ENCODE measurements at regions not wholly inside any gene's neighbourhood (a gene's known extent, or its start where the extent isn't known, plus 50 kb on each side); places are given as distances from the start of the nearest gene placed in this dataset.
A peak's percentile ranks its signal among the peaks of the same experiment; 100 is the strongest.

DNA sequence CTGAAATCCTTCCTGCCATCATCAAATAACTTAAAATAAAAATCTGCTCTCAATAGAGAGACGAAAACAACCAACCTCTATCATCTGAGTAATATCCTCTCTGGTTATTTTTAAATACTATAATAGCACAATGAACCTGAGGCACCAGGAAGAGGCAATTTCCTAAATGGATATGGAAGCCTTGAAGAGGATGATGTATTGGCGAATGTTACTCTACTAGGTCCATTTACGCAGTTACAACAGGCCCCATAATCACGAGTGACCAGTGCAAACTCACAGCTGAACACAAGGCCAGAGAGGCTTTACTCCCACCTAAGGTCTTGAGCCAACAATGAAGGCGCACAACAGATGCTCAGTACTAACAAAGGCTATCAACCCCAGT is 678.8 kb upstream of the NR3C2 start:
- DNase-seq (ENCODE audit: low spot score) = no peak

DNA sequence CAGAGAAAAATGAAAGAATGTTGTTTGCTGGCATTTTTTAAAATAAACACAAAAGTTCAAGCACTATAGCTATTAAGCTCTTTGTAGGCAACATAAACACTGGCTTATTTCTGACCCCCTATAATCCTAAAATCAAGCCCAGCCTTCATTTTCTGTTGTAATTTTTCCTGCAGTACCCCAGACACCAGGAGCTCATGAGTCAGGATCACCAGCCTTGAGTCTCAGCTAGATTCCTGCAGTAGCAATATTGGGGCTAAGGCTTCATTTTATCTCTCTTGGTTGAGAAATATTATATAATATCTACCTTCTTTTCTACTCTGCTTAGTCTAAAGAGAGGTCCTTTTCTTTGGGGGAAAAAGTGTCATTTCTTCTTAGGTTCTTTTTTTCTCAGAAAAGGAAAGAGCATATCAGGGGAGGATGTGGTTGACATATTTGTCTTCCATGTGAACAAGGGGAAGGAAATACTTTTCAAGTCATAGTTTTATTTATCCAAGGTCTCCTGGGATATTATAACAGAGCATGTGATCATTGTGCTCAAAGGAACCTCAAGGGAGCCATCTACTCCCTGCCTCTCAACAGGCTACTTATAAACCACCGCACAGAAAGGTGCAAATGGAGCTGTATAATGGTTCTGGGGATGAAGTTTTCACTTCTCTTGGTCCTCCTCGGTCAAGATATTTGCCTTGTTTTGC is 678.3 kb upstream of the NR3C2 start:
- DNase-seq (ENCODE audit: low spot score) = peak; percentile 4

DNA sequence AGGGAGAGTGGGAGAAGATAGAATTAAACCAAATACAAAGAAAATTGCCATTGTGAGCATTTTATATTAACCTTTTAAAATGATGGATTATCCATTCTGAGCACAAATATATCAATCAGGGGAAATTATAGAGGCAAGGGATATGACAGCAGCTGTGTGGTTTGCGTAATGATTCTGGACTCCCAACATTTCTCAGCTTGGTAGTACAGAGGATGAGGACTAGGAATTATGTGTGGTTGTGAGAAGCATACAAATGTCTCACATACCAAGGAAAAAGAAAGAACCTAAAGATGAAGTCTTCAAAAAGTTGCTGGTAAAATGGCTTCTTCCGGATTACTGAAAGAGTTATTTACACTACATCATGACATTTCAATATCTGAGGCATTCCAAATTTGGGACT is 674.6 kb upstream of the NR3C2 start:
- DNase-seq (ENCODE audit: low spot score) = no peak

DNA sequence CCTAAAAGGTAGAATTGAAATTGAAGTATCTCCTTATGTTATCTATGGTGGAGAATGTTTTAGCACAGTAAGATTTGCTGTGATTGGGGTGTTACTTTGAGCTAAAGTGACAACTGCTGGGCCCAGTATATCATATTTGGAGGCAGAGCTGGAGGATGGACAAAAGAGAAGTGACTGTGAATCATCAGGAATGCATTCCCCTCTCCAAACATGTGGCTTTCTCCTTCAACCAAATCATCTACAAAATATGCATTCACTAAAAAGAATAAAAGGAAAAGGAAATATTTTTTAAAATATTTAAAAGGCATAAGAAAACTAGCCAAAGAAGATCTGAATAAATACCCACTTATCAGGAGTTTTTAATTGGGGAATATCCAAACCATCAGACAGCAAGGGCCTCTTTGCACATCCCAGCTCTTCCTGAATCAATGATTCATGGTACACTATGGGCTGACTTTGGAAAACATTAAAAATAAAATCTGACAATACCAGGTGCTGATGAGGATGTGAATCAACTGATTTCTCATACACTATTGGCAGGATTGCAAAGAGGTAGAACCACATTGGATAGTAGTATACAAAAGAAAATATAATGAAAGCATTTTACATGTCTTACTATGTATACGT is 671.7 kb upstream of the NR3C2 start:
- no peak for DNase-seq (ENCODE audit: low spot score)

DNA sequence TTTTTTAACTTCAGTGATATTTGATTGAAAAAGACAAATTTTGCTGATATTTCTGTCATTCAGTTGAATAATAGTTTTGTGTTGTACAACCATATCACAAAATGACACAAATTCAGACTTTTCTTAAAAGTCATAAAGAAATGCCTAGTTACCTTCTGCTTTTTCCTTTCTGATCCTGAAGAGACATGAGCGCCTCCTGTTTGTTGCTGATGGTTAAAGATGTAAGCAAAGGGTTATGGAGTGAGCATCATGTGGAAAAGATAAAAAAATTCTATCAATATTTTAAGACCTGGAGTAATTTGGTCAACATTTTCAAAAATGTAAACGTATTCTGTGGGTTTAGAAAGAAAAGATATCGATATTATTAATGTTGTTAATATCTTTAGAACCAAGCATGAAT is 669.9 kb upstream of the NR3C2 start:
- DNase-seq (ENCODE audit: low spot score) = no peak

DNA sequence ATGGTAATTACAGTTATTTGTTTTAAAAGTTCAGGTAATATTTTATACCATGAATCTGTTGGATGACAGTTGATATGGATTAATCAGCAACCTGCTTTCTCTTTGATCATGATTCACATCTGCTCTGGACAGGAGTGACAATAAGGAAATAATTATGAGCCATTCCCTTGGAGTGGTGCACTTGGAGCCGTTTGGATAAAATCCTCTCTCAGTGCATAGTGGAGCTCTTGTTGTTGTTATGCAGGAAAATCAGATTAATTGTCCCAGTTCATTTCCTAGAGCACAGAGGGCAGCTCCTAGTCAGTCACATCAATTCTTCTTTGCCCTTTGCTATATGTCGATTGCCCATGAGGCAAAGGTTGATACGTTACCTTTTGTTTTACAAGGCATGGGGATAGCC is 668.3 kb upstream of the NR3C2 start:
- no peak for DNase-seq (ENCODE audit: low spot score)

DNA sequence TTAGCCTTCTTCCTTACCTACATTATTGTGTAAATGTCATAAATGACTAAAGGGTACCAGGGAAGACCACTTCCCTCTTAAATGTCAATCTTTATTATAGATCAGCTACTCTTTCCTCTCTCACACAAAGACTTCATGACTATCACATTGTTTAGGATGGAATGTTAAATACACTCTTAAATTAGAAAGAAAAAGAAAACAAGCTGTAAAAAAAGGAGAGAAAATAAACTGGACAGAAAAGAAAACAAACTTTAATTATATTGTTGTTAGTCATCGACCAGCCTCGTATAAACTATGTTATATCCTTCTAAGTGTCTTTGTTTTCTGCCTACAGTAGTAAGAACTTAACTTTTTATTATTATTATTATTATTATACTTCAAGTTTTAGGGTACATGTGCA is 666.4 kb upstream of the NR3C2 start:
- DNase-seq (ENCODE audit: low spot score) = no peak

DNA sequence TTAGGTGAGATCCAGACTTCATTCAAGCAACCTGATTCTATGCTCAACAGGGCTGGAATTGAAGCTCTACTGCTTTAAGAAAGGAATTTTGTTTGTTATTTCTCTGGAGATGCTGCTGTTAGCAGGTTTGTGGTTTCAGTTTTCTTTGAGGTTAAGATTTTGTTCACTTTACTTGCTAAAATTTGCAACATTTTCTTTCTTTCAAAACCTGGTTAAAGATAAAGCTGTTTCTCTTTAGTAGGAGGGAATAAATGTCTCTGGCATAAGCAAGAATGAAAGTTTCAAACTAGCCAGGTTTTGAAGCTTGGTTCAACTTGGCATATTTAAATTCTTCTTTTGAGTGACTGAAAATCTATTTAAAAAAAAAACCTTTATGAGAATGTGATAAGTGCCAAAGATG is 660.6 kb upstream of the NR3C2 start:
- no peak for DNase-seq (ENCODE audit: low spot score)

DNA sequence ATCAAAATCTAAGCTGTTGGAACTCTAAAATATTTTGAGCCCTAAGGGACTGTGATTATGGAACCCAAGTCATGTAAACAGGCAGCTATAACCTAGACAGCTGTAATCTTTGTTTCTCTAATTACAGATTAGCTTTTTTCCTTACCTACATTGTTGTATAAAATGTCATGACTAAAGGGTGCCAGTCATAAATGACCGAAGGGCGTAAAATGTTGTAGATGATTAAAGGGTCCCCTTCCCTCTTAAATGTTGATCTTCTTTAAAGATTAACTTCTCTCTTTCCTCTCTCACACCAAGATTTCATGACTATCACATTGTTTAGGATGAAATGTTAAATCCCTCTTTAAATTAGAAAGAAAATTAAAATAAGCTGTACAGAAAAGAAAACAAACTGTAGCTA is 659.4 kb upstream of the NR3C2 start:
- no peak for DNase-seq (ENCODE audit: low spot score)

DNA sequence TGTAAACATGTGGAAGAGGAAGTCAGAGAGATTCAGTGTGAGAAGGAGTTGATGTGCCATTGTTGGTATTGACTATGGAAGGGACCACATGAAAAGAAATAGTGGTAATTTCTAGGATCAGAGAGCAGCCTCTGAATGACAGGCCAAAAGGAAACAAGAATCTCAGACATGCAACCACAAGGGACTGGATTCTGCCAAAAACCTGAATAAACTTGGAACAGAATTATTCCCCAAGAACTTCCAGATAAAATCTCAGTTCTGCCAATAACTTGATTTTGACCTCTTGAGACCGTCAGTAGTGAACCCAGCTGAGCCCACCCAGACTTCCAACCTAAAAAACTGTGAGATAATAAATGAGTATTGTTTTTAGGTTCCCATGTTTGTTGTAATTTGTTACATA is 653.6 kb upstream of the NR3C2 start:
- DNase-seq (ENCODE audit: low spot score) = no peak

DNA sequence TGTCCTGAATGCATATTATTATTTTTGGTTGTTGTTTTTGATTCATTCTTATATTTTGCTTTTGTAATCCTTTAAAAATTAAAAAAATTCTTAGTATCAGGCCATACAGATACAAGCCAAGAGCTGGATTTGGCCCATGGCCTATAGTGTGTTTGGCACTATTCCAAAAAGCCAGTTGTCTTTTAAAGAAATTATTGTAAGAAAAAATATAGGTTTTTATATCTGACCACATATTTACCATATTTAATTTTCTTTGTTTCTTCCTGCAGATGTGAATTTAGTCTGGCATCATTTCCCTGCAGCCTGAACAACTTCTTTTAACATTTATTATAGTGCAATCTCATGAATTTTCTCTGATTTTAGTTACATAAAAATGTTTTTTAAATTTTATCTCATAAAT is 652.8 kb upstream of the NR3C2 start:
- DNase-seq (ENCODE audit: low spot score) = no peak

DNA sequence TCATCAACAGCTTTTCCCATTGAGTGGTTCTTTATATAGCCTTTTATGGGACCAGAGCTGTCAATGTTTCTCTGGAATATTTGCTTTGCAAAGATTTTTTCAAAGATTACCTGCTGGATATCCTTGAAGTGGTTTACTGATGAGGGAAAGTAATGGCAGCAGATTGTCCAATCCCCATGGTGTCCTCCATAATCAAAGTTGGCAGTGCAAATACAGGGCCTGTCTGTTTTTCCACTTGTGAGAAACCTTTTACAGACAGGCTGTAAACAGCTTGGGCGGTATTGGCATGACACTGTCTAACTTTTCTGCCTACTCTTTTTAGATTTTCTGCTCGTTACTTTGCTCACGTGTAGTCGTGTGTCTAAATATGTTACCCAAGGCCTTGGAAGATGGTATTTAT is 641.9 kb upstream of the NR3C2 start:
- no peak for DNase-seq (ENCODE audit: low spot score)

GRCh38 chr4:149077181-149077580 is 635.0 kb upstream of the NR3C2 start:
- no peak for DNase-seq (ENCODE audit: low spot score)

DNA sequence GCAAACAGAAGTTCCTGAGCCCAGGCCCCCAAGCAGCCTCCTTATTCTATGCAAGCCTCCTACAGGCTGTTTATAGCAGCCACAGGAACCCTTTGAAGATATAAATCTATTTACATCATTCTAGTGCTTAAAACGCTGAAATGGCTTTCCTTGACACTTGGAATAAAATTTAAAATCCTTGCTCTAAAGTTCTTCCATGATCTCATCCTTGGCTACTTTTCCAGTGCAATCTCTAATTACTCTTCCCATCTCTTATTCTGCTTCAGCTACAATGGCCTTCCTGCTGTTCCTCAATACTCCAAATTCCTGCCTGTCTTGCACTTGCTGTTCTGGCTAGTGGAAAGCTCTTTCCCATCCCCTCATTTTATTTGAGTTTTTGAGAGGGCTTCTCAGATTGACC is 634.2 kb upstream of the NR3C2 start:
- no peak for DNase-seq (ENCODE audit: low spot score)

DNA sequence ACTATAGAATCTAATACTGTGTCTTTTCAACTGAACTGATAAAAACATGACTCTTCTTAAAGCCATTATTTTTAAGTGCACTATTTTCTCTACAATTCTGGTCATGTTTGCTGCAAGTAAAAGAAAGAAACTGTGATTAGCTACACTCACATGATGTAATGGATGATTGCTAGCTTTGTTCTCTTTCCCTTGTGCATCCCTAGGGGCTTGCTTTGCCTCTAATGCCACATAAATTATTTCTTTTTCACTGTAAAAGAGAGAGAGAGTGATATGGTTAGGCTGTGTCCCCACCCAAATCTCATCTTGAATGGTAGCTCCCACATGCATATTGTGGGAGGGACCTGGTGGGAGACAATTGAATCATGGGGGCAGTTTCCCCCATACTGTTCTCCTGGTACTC is 630.2 kb upstream of the NR3C2 start:
- DNase-seq (ENCODE audit: low spot score) = no peak

DNA sequence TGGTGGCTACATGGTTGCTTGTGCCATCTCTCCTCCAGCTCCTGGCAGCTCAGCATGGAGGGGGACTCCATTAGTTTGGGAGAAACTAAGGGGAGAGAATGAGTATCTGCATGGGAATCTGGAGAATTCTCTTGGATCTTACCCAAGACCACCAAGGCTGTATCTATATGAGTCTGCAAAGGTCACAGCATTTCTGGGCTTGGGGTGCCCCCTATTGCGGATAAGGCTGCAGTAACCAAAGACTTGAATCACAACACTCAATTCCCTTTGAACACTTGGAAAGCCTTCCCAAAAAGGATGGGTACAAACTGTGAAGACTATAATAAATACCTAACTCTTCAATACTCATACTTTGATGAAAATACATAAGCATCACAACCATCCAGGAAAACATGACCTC is 623.5 kb upstream of the NR3C2 start:
- DNase-seq (ENCODE audit: low spot score) = no peak

DNA sequence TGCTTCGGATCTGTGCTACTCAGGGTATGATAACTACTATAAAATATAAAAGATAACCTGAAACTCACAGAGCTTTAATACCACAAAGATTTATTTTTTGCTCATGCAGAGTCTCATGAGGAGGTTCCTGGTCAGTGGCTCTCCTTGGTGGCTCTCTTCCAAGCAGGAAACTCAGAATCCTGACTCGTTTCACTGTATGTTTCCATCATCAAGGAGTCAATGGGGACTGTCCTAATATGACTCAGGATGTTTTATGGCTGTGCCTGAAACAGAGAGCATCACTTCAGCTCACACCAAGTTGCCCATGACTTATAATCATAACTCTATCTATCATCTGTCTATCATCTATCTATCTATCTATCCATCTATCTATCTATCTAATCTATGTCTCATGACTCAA is 620.8 kb upstream of the NR3C2 start:
- DNase-seq (ENCODE audit: low spot score) = no peak

- DNase-seq (ENCODE audit: low spot score) = no peak
Measured at GRCh38 chr4:149057594-149057993, 615.4 kb upstream of the NR3C2 start.

GRCh38 chr4:149056615-149057014 is 614.4 kb upstream of the NR3C2 start:
- DNase-seq (ENCODE audit: low spot score) = no peak

DNA sequence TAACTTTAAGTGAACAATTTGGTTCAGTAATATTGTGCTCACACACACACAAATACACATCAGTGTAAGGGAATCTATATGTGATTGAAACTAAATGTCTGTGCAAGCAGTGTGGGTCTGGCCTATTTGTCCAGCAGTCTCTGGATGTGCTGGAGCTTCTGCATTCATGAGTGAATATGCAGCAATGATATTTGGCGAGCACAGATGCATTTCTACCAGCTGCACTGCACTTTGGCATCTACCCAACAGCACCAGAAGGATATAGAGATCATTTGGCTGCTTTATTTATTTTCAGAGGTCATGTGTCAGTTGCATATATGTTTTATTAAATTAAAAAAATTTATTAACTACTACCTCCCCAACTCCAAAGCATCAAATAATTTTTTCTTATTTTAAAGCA is 613.4 kb upstream of the NR3C2 start:
- DNase-seq (ENCODE audit: low spot score) = no peak

- DNase-seq (ENCODE audit: low spot score) = no peak
Measured at GRCh38 chr4:149050840-149051239, 608.6 kb upstream of the NR3C2 start.

GRCh38 chr4:149048451-149049143 is 606.4 kb upstream of the NR3C2 start:
- no peak for DNase-seq (ENCODE audit: low spot score)

GRCh38 chr4:149047368-149047767 is 605.2 kb upstream of the NR3C2 start:
- DNase-seq (ENCODE audit: low spot score) = no peak

- no peak for DNase-seq (ENCODE audit: low spot score)
Measured at GRCh38 chr4:149045731-149046130, 603.5 kb upstream of the NR3C2 start.

All from H4 (cell line).